CD8-positive, alpha-beta memory T cell (primary cell): ENCODE measurements at regions not wholly inside any gene's neighbourhood (a gene's known extent, or its start where the extent isn't known, plus 50 kb on each side); places are given as distances from the start of the nearest gene placed in this dataset.

Source experiments
- CTCF ChIA-PET: fragments of 350-600 bp; sonication (Branson Sonifier 250); formaldehyde crosslinking; loops from one replicate; lab custom pipeline; 2021; ENCODE audit warnings: antibody characterized with exemption; lab: Charles Lee
- POLR2A ChIA-PET: fragments of 350-600 bp; sonication (Branson Sonifier 250); formaldehyde crosslinking; loops from one replicate; lab custom pipeline; 2021; ENCODE audit warnings: antibody characterized with exemption; lab: Charles Lee
- DNase-seq, 5 donors: peaks; one replicate each; pipeline versions ENCODE4 v3.0.0 to v3.0.0-alpha.2; 2020 to 2022; ENCODE audit warnings: mixed read lengths in 1 of 5
- H3K27ac ChIP-seq: one replicate; pipeline ENCODE4 v1.7.0; 2013; ENCODE audit warnings: low read depth, mild to moderate bottlenecking, low read length, moderate library complexity
- H3K27me3 ChIP-seq: 2 replicates; pipeline ENCODE4 v1.7.0; 2013; ENCODE audit warnings: low read length, mild to moderate bottlenecking; ENCODE audit not compliant: insufficient read depth, poor library complexity, severe bottlenecking
- H3K36me3 ChIP-seq: 2 replicates; pipeline ENCODE4 v1.7.0; 2013; ENCODE audit warnings: mild to moderate bottlenecking, low read length, moderate library complexity; ENCODE audit not compliant: insufficient read depth
- H3K4me1 ChIP-seq: 2 replicates; pipeline ENCODE4 v1.7.0; 2013; ENCODE audit warnings: mild to moderate bottlenecking, low read length, moderate library complexity; ENCODE audit not compliant: insufficient read depth
- H3K4me3 ChIP-seq: 2 replicates; pipeline ENCODE4 v1.7.0; 2013; ENCODE audit warnings: mild to moderate bottlenecking, low read length
- H3K9me3 ChIP-seq: 2 replicates; pipeline ENCODE4 v1.7.0; 2013; ENCODE audit warnings: mild to moderate bottlenecking, low read length
- H3K27ac Mint-ChIP-seq, 8 donors: one replicate each; pipeline ENCODE4 v1.8.0; 2020 to 2021; ENCODE audit warnings: mixed read lengths in 8 of 8, mild to moderate bottlenecking in 6 of 8, inconsistent platforms in 3 of 8, moderate library complexity in 3 of 8
- H3K27me3 Mint-ChIP-seq, 2 donors: one replicate each; pipeline ENCODE4 v1.8.0; 2020 to 2021; ENCODE audit warnings: mixed read lengths in 2 of 2, mild to moderate bottlenecking in 1 of 2, moderate library complexity in 1 of 2
- H3K36me3 Mint-ChIP-seq, 3 donors: one replicate each; pipeline ENCODE4 v1.8.0; 2020 to 2021; ENCODE audit warnings: mixed read lengths in 3 of 3, inconsistent platforms in 1 of 3, mild to moderate bottlenecking in 1 of 3
- H3K4me1 Mint-ChIP-seq, 3 donors: one replicate each; pipeline ENCODE4 v1.8.0; 2020 to 2021; ENCODE audit warnings: mixed read lengths in 3 of 3, inconsistent platforms in 1 of 3, mild to moderate bottlenecking in 1 of 3
- H3K4me3 Mint-ChIP-seq, 7 donors: one replicate each; pipeline ENCODE4 v1.8.0; 2020 to 2021; ENCODE audit warnings: mixed read lengths in 7 of 7, mild to moderate bottlenecking in 6 of 7, moderate library complexity in 4 of 7, inconsistent platforms in 2 of 7
- H3K9me3 Mint-ChIP-seq, 5 donors: one replicate each; pipeline ENCODE4 v1.8.0; 2020 to 2022; ENCODE audit warnings: mixed read lengths in 5 of 5, mild to moderate bottlenecking in 3 of 5, moderate library complexity in 2 of 5, inconsistent platforms in 1 of 5

GRCh38 chr2:216571178-216571908 lies 61.9 kb upstream of the IGFBP2 start:
- Histone ChIP-seq H3K27ac (no peak overlapping the region), H3K9me3 (no peaks in the 10 kb centered on the region), H3K36me3 (no peaks in the 10 kb centered on the region), H3K4me3 (no peak overlapping the region), H3K4me1 (no peaks in the 10 kb centered on the region), H3K27me3 (no peaks in the 10 kb centered on the region)
- Mint-ChIP-seq H3K36me3 (peaks cover 0 to 4% (median 0%) of the 10 kb centered on the region in 3 donors), H3K27me3 (peaks cover 3 to 10% of the 10 kb centered on the region in 2 donors), H3K4me1 (no peaks in the 10 kb centered on the region), H3K4me3 (no peak overlapping the region), H3K9me3 (peaks cover 0 to 4% (median 2%) of the 10 kb centered on the region in 5 donors), H3K27ac (no peak overlapping the region)
- ChIA-PET POLR2A (no interaction called here), CTCF (no interaction called here)
- no peak for DNase-seq

- Mint-ChIP-seq H3K27ac (no peak overlapping the region), H3K4me1 (peaks cover 0 to 6% (median 5%) of the 10 kb centered on the region in 3 donors), H3K9me3 (peaks cover 0 to 4% (median 2%) of the 10 kb centered on the region in 5 donors), H3K27me3 (peaks cover 3 to 10% of the 10 kb centered on the region in 2 donors), H3K36me3 (peaks cover 0 to 4% (median 0%) of the 10 kb centered on the region in 3 donors), H3K4me3 (no peak overlapping the region)
- ChIA-PET POLR2A (no interaction called here), CTCF (no interaction called here)
- DNase-seq: no peak
- H3K27ac ChIP-seq: no peak overlapping the region
- H3K9me3 ChIP-seq: no peaks in the 10 kb centered on the region
- no peaks in the 10 kb centered on the region for H3K4me1 ChIP-seq
- no peaks in the 10 kb centered on the region for H3K36me3 ChIP-seq
- H3K27me3 ChIP-seq: no peaks in the 10 kb centered on the region
- H3K4me3 ChIP-seq: no peak overlapping the region
Measured at GRCh38 chr2:216571909-216572513, 61.2 kb upstream of the IGFBP2 start.

- Mint-ChIP-seq H3K36me3 (peaks cover 0 to 4% (median 0%) of the 10 kb centered on the region in 3 donors), H3K4me3 (no peak overlapping the region), H3K9me3 (peaks cover 0 to 4% (median 2%) of the 10 kb centered on the region in 5 donors), H3K27me3 (peaks cover 5 to 10% of the 10 kb centered on the region in 2 donors), H3K4me1 (peaks cover 0 to 7% (median 5%) of the 10 kb centered on the region in 3 donors), H3K27ac (no peak overlapping the region)
- Histone ChIP-seq H3K4me1 (no peaks in the 10 kb centered on the region), H3K9me3 (no peaks in the 10 kb centered on the region), H3K4me3 (no peak overlapping the region), H3K36me3 (no peaks in the 10 kb centered on the region), H3K27ac (no peak overlapping the region), H3K27me3 (no peaks in the 10 kb centered on the region)
- no peak for DNase-seq
- CTCF ChIA-PET: no interaction called here
- POLR2A ChIA-PET: no interaction called here
Measured at GRCh38 chr2:216572582-216573578, 60.3 kb upstream of the IGFBP2 start.

GRCh38 chr2:216574046-216574445 lies 59.2 kb upstream of the IGFBP2 start:
- H3K27me3 ChIP-seq: no peaks in the 10 kb centered on the region
- Mint-ChIP-seq H3K36me3 (peaks cover 0 to 4% (median 0%) of the 10 kb centered on the region in 3 donors), H3K27ac (no peak overlapping the region), H3K27me3 (peaks cover 5 to 12% of the 10 kb centered on the region in 2 donors), H3K4me1 (peaks cover 0 to 9% (median 7%) of the 10 kb centered on the region in 3 donors), H3K4me3 (no peak overlapping the region), H3K9me3 (peaks cover 0 to 4% (median 2%) of the 10 kb centered on the region in 5 donors)
- no peaks in the 10 kb centered on the region for H3K9me3 ChIP-seq
- no peak overlapping the region for H3K4me3 ChIP-seq
- H3K4me1 ChIP-seq: no peaks in the 10 kb centered on the region
- ChIA-PET POLR2A (no interaction called here), CTCF (interaction anchor here (0.8 kb wide), 1 partner anchor 90 kb away, joined by 3 read pairs; no protein-coding TSS in a partner anchor)
- H3K27ac ChIP-seq: no peak overlapping the region
- DNase-seq: no peak
- H3K36me3 ChIP-seq: no peaks in the 10 kb centered on the region

GRCh38 chr2:216574586-216574985 lies 58.6 kb upstream of the IGFBP2 start:
- Histone ChIP-seq H3K27ac (no peak overlapping the region), H3K9me3 (no peaks in the 10 kb centered on the region), H3K4me1 (no peaks in the 10 kb centered on the region), H3K27me3 (no peaks in the 10 kb centered on the region), H3K4me3 (no peak overlapping the region), H3K36me3 (no peaks in the 10 kb centered on the region)
- Mint-ChIP-seq H3K27me3 (peaks cover 5 to 9% of the 10 kb centered on the region in 2 donors), H3K27ac (no peak overlapping the region), H3K4me3 (no peak overlapping the region), H3K4me1 (peaks cover 0 to 9% (median 7%) of the 10 kb centered on the region in 3 donors), H3K36me3 (peaks cover 0 to 4% (median 0%) of the 10 kb centered on the region in 3 donors), H3K9me3 (peaks cover 0 to 4% (median 2%) of the 10 kb centered on the region in 5 donors)
- ChIA-PET CTCF (interaction anchor here (0.8 kb wide), 1 partner anchor 89 kb away, joined by 3 read pairs; no protein-coding TSS in a partner anchor), POLR2A (no interaction called here)
- DNase-seq: no peak

GRCh38 chr2:216575465-216575864 lies 57.8 kb upstream of the IGFBP2 start:
- no peak overlapping the region for H3K4me3 ChIP-seq
- ChIA-PET CTCF (no interaction called here), POLR2A (no interaction called here)
- no peak for DNase-seq
- Mint-ChIP-seq H3K36me3 (peaks cover 0 to 4% (median 0%) of the 10 kb centered on the region in 3 donors), H3K4me3 (no peak overlapping the region), H3K27ac (no peak overlapping the region), H3K9me3 (peaks cover 0 to 5% (median 2%) of the 10 kb centered on the region in 5 donors), H3K4me1 (peaks cover 0 to 9% (median 7%) of the 10 kb centered on the region in 3 donors), H3K27me3 (peaks cover 6 to 9% of the 10 kb centered on the region in 2 donors)
- no peaks in the 10 kb centered on the region for H3K9me3 ChIP-seq
- no peaks in the 10 kb centered on the region for H3K4me1 ChIP-seq
- no peaks in the 10 kb centered on the region for H3K27me3 ChIP-seq
- no peak overlapping the region for H3K27ac ChIP-seq
- H3K36me3 ChIP-seq: no peaks in the 10 kb centered on the region

GRCh38 chr2:216576616-216577015 lies 56.6 kb upstream of the IGFBP2 start:
- Mint-ChIP-seq H3K27ac (no peak overlapping the region), H3K36me3 (no peaks in the 10 kb centered on the region), H3K4me3 (no peak overlapping the region), H3K4me1 (peaks cover 0 to 9% (median 7%) of the 10 kb centered on the region in 3 donors), H3K27me3 (peaks cover 6 to 17% of the 10 kb centered on the region in 2 donors), H3K9me3 (peaks cover 0 to 1% (median 0%) of the 10 kb centered on the region in 5 donors)
- no peak for DNase-seq
- CTCF ChIA-PET: no interaction called here
- Histone ChIP-seq H3K9me3 (no peaks in the 10 kb centered on the region), H3K27me3 (no peaks in the 10 kb centered on the region), H3K27ac (no peak overlapping the region), H3K4me3 (no peak overlapping the region), H3K4me1 (no peaks in the 10 kb centered on the region), H3K36me3 (no peaks in the 10 kb centered on the region)
- POLR2A ChIA-PET: no interaction called here
